ENCODE measurements at regions not wholly inside any gene's neighbourhood (a gene's known extent, or its start where the extent isn't known, plus 50 kb on each side); places are given as distances from the start of the nearest gene placed in this dataset.

GRCh38 chr4:126223784-126224407 lies 909.1 kb downstream of the FAT4 start:
- Histone ChIP-seq H3K27me3 (ENCODE audit: control insufficient read depth, insufficient read depth, low read length) (no peaks in the 10 kb centered on the region), H3K36me3 (replicated peaks; ENCODE audit: control insufficient read depth, insufficient read depth, low read length) (no peaks in the 10 kb centered on the region), H3K4me3 (ENCODE audit: insufficient read depth, low read depth, low read length) (no peak overlapping the region)
- no peak for DNase-seq

GRCh38 chr4:126227428-126227827 lies 912.7 kb downstream of the FAT4 start:
- no peak for DNase-seq
- Histone ChIP-seq H3K4me3 (ENCODE audit: insufficient read depth, low read depth, low read length) (no peak overlapping the region), H3K27me3 (ENCODE audit: control insufficient read depth, insufficient read depth, low read length) (no peaks in the 10 kb centered on the region), H3K36me3 (replicated peaks; ENCODE audit: control insufficient read depth, insufficient read depth, low read length) (no peaks in the 10 kb centered on the region)

DNA sequence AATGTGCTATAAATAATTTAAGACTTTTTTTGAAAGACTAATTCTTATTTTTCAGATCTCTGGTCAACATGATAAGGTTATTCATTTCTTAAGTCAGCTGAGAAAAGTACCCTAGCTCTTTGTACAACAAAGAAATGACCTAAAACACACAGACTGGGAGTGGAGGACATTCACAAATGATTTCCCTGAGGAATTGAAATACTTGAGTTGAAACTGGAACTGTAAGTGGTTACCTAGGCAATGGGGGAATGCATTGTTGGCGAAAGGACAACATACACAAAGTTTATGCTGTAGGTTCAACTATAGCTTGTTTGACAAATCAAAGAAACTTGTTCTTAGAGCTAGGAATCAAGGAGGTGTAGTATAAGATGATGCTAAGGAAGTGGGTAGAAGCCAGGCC lies 915.5 kb downstream of the FAT4 start:
- Histone ChIP-seq H3K27me3 (ENCODE audit: control insufficient read depth, insufficient read depth, low read length) (no peaks in the 10 kb centered on the region), H3K36me3 (replicated peaks; ENCODE audit: control insufficient read depth, insufficient read depth, low read length) (no peaks in the 10 kb centered on the region), H3K4me3 (ENCODE audit: insufficient read depth, low read depth, low read length) (no peak overlapping the region)
- DNase-seq: no peak

DNA sequence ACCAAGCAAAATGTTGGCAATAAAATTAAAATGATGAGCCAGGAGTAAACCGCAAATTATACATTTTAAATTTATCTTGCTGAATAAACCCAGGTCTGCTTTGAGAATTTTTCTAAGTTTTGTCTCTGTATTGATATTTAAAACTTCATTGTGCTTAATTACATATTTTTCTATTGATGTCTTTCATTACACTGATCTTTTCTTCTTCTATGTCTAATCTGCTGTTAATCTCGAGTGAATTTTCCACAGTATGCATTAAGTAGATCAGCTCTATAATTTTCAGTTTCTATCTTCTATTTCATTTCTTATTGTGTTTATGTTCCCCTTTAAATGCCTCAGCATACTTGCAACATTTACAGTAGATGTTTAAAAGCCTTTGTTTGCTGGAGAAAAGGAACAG lies 918.7 kb downstream of the FAT4 start:
- Histone ChIP-seq H3K27me3 (ENCODE audit: control insufficient read depth, insufficient read depth, low read length) (no peaks in the 10 kb centered on the region), H3K4me3 (ENCODE audit: insufficient read depth, low read depth, low read length) (no peak overlapping the region), H3K36me3 (replicated peaks; ENCODE audit: control insufficient read depth, insufficient read depth, low read length) (no peaks in the 10 kb centered on the region)
- no peak for DNase-seq

GRCh38 chr4:126238013-126238412 lies 923.3 kb downstream of the FAT4 start:
- Histone ChIP-seq H3K4me3 (ENCODE audit: insufficient read depth, low read depth, low read length) (no peak overlapping the region), H3K27me3 (ENCODE audit: control insufficient read depth, insufficient read depth, low read length) (no peaks in the 10 kb centered on the region), H3K36me3 (replicated peaks; ENCODE audit: control insufficient read depth, insufficient read depth, low read length) (no peaks in the 10 kb centered on the region)
- no peak for DNase-seq

DNA sequence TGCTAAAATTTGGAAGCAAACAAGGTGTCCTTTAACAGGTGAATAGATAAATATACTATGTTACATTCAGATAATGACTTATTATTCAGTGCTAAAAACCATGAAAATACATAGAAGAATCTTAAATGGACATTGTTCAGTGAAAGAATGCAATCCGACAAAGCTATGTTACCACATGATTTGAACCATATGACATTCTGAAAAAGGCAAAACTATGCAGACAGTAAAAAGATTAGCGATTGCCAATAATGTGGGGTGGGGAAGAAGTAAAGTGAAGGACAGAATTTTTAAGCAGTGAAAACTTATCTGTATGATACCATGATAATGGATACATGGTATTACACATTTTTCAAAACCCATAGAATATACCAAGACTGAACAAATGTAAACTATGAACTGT lies 926.9 kb downstream of the FAT4 start:
- DNase-seq: no peak
- no peaks in the 10 kb centered on the region for H3K27me3 ChIP-seq (ENCODE audit: control insufficient read depth, insufficient read depth, low read length)
- no peak overlapping the region for H3K4me3 ChIP-seq (ENCODE audit: insufficient read depth, low read depth, low read length)
- no peaks in the 10 kb centered on the region for H3K36me3 ChIP-seq (replicated peaks; ENCODE audit: control insufficient read depth, insufficient read depth, low read length)

DNA sequence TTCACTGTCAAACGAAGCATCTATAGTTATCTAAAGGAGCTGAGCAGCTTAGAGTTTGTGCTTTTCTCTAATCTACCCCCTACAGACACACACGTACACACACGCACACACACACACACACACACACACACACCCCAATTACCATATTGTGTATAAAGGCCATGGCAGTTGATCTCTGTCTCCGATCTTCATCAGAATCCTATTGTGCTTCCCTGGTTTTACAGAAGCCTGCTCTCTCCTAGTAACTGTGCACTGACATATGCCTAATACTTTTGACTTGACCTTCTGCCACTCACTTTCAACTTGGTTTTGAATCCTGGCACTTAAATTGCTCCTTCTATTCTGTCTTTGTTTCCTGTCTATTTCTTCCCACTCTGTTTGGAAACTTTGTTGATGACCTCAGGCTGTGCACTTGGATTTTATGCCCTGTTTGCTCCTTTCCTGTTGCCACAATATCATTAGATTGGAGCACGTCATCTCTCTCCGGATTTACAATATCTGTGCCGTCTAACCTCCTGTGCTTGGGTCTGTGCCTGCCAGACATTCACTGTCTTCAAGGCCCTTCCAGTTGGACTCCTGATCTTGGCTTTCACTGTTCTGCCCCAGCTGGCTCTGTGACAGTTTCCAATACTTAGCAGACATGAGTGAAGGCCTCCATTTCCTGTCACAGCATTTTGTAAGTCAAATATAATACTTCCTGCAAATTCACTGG lies 928.1 kb downstream of the FAT4 start:
- Histone ChIP-seq H3K27me3 (ENCODE audit: control insufficient read depth, insufficient read depth, low read length) (no peaks in the 10 kb centered on the region), H3K4me3 (ENCODE audit: insufficient read depth, low read depth, low read length) (no peak overlapping the region), H3K36me3 (replicated peaks; ENCODE audit: control insufficient read depth, insufficient read depth, low read length) (no peaks in the 10 kb centered on the region)
- no peak for DNase-seq

- Histone ChIP-seq H3K36me3 (replicated peaks; ENCODE audit: control insufficient read depth, insufficient read depth, low read length) (no peaks in the 10 kb centered on the region), H3K4me3 (ENCODE audit: insufficient read depth, low read depth, low read length) (no peak overlapping the region), H3K27me3 (ENCODE audit: control insufficient read depth, insufficient read depth, low read length) (no peaks in the 10 kb centered on the region)
- no peak for DNase-seq
Measured at GRCh38 chr4:126247409-126247808, 932.7 kb downstream of the FAT4 start.

- Histone ChIP-seq H3K36me3 (replicated peaks; ENCODE audit: control insufficient read depth, insufficient read depth, low read length) (no peaks in the 10 kb centered on the region), H3K4me3 (ENCODE audit: insufficient read depth, low read depth, low read length) (no peak overlapping the region), H3K27me3 (ENCODE audit: control insufficient read depth, insufficient read depth, low read length) (no peaks in the 10 kb centered on the region)
- DNase-seq: no peak
Measured at GRCh38 chr4:126250006-126250405, 935.3 kb downstream of the FAT4 start.

GRCh38 chr4:126251169-126251568 lies 936.4 kb downstream of the FAT4 start:
- Histone ChIP-seq H3K36me3 (replicated peaks; ENCODE audit: control insufficient read depth, insufficient read depth, low read length) (no peaks in the 10 kb centered on the region), H3K27me3 (ENCODE audit: control insufficient read depth, insufficient read depth, low read length) (no peaks in the 10 kb centered on the region), H3K4me3 (ENCODE audit: insufficient read depth, low read depth, low read length) (no peak overlapping the region)
- no peak for DNase-seq

DNA sequence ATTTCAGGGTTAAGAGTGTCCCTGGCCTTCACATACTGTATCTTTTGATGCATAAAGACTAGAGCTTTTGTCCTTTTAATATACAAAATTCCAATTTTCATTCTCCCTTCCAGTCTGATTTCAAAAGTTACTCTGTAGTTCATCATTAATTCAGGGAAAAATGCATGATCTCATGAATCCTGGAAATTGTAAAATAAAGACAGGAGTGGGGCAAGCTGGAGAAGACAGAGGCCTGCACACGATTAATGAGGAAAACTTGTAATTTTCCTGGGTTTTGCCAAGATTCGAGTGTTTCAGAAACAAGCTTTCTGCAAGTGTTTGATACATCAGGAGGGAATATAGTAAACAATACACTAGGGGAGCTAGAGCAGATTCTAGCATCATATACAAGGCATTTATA lies 947.9 kb downstream of the FAT4 start:
- Histone ChIP-seq H3K36me3 (replicated peaks; ENCODE audit: control insufficient read depth, insufficient read depth, low read length) (no peaks in the 10 kb centered on the region), H3K4me3 (ENCODE audit: insufficient read depth, low read depth, low read length) (no peak overlapping the region), H3K27me3 (ENCODE audit: control insufficient read depth, insufficient read depth, low read length) (no peaks in the 10 kb centered on the region)
- DNase-seq: no peak

GRCh38 chr4:126264839-126265238 lies 950.1 kb downstream of the FAT4 start:
- H3K4me3 ChIP-seq (ENCODE audit: insufficient read depth, low read depth, low read length): no peak overlapping the region
- H3K27me3 ChIP-seq (ENCODE audit: control insufficient read depth, insufficient read depth, low read length): no peaks in the 10 kb centered on the region
- no peaks in the 10 kb centered on the region for H3K36me3 ChIP-seq (replicated peaks; ENCODE audit: control insufficient read depth, insufficient read depth, low read length)
- no peak for DNase-seq

GRCh38 chr4:126265888-126266287 lies 951.1 kb downstream of the FAT4 start:
- no peaks in the 10 kb centered on the region for H3K36me3 ChIP-seq (replicated peaks; ENCODE audit: control insufficient read depth, insufficient read depth, low read length)
- no peaks in the 10 kb centered on the region for H3K27me3 ChIP-seq (ENCODE audit: control insufficient read depth, insufficient read depth, low read length)
- no peak overlapping the region for H3K4me3 ChIP-seq (ENCODE audit: insufficient read depth, low read depth, low read length)
- DNase-seq: no peak

DNA sequence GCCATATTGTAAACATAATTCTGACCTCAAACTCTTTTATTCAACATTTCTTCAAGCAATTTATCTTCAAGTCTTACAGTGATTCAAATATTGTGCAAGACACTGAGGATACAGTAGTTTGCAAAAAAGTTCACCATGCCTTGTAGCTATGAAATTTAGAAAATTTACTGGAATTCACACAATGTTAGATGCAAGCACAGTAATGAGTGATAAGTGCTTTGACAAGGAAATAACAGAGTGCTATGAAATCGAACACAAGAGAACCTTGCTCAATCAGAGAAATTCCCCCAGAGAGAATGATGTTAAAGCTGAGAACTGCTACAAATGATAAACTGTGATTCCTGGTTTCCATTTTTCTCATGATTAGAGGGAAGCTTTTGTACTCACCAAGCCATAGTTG lies 952.9 kb downstream of the FAT4 start:
- H3K36me3 ChIP-seq (replicated peaks; ENCODE audit: control insufficient read depth, insufficient read depth, low read length): no peaks in the 10 kb centered on the region
- no peak overlapping the region for H3K4me3 ChIP-seq (ENCODE audit: insufficient read depth, low read depth, low read length)
- DNase-seq: no peak
- no peaks in the 10 kb centered on the region for H3K27me3 ChIP-seq (ENCODE audit: control insufficient read depth, insufficient read depth, low read length)

- no peak overlapping the region for H3K4me3 ChIP-seq (ENCODE audit: insufficient read depth, low read depth, low read length)
Measured at GRCh38 chr4:126268106-126268505, 953.4 kb downstream of the FAT4 start.

More at GRCh38 chr4:126268106-126268505, 953.4 kb downstream of the FAT4 start:
- no peak for DNase-seq
- H3K27me3 ChIP-seq (ENCODE audit: control insufficient read depth, insufficient read depth, low read length): no peaks in the 10 kb centered on the region
- no peaks in the 10 kb centered on the region for H3K36me3 ChIP-seq (replicated peaks; ENCODE audit: control insufficient read depth, insufficient read depth, low read length)

Measured in H7 (cell line).